ENCODE measurements at regions not wholly inside any gene's neighbourhood (a gene's known extent, or its start where the extent isn't known, plus 50 kb on each side); places are given as distances from the start of the nearest gene placed in this dataset.

GRCh38 chr4:58205446-58206235 is 1095.5 kb upstream of the IGFBP7 start:
- TF ChIP-seq PPARA (CRISPR knock-in tag; IDR thresholded peaks at IDR 0.05; ENCODE audit: borderline replicate concordance) (no peak), CSDC2 (CRISPR knock-in tag; IDR thresholded peaks at IDR 0.05) (no peak), SNAI2 (CRISPR knock-in tag; IDR thresholded peaks at IDR 0.05) (no peak), ISL1 (CRISPR knock-in tag; IDR thresholded peaks at IDR 0.05) (no peak), ZNF8 (CRISPR knock-in tag; IDR thresholded peaks at IDR 0.05) (no peak), ZC3H10 (CRISPR knock-in tag; IDR thresholded peaks at IDR 0.05) (no peak), ZFP30 (CRISPR knock-in tag; IDR thresholded peaks at IDR 0.05) (no peak)
- TF ChIP-seq, protein P1, sequence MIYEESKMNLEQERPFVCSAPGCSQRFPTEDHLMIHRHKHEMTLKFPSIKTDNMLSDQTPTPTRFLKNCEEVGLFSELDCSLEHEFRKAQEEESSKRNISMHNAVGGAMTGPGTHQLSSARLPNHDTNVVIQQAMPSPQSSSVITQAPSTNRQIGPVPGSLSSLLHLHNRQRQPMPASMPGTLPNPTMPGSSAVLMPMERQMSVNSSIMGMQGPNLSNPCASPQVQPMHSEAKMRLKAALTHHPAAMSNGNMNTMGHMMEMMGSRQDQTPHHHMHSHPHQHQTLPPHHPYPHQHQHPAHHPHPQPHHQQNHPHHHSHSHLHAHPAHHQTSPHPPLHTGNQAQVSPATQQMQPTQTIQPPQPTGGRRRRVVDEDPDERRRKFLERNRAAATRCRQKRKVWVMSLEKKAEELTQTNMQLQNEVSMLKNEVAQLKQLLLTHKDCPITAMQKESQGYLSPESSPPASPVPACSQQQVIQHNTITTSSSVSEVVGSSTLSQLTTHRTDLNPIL (CRISPR knock-in tag; IDR thresholded peaks at IDR 0.05; ENCODE audit: low read depth), result no peak
- ATAC-seq, result no peak

GRCh38 chr4:58192217-58192616 is 1082.0 kb upstream of the IGFBP7 start:
- TF ChIP-seq BACH2 (CRISPR knock-in tag; IDR thresholded peaks at IDR 0.05; ENCODE audit: borderline replicate concordance) (no peak), ZFP30 (CRISPR knock-in tag; IDR thresholded peaks at IDR 0.05) (no peak)
- no peak for ATAC-seq

DNA sequence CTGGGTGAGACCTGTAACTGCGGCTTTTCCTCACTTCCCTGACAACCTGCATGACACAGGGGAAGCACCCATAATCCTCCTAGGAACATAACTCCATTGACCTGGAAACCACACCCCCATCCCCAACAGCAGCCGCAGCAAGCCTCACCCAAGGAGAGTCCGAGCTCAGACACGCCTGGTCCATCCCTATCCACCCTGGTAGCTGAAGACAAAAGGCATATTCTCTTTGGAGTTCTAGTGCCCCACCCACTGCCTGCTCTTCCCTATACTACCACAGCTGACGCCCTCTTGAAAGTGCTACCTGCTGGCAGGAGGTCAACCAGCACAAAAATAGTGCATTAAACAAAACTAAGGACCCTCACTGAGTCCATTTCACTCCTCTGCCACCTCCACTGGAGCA is 1080.9 kb upstream of the IGFBP7 start:
- TF ChIP-seq BACH2 (CRISPR knock-in tag; IDR thresholded peaks at IDR 0.05; ENCODE audit: borderline replicate concordance), result no peak
- no peak for TF ChIP-seq RARB (CRISPR knock-in tag; IDR thresholded peaks at IDR 0.05)
- no peak for TF ChIP-seq OSR1 (CRISPR knock-in tag; IDR thresholded peaks at IDR 0.05)
- TF ChIP-seq, protein P1 (CRISPR knock-in tag; IDR thresholded peaks at IDR 0.05; ENCODE audit: low read depth), result no peak
- no peak for TF ChIP-seq ISL1 (CRISPR knock-in tag; IDR thresholded peaks at IDR 0.05)
- TF ChIP-seq ZFP30 (CRISPR knock-in tag; IDR thresholded peaks at IDR 0.05), result no peak
- no peak for ATAC-seq

DNA sequence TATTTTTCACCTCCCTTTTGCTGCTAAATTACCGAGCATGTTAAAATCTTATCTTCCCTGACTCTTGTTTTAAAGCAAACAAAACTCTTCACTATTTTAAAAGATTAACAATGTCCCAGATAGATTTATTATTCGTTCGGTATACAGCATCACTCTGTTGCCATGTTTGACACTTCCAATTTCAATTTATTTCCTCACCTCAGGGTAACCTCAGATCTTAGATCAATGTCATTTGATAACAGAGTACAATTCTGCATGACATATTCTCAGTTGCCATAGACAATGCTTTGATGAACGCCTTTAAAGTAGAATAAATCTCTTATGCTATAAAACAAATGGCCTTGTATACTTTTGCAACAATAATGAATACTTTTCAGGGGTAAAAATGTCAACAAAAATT is 1078.1 kb upstream of the IGFBP7 start:
- TF ChIP-seq, protein P2, sequence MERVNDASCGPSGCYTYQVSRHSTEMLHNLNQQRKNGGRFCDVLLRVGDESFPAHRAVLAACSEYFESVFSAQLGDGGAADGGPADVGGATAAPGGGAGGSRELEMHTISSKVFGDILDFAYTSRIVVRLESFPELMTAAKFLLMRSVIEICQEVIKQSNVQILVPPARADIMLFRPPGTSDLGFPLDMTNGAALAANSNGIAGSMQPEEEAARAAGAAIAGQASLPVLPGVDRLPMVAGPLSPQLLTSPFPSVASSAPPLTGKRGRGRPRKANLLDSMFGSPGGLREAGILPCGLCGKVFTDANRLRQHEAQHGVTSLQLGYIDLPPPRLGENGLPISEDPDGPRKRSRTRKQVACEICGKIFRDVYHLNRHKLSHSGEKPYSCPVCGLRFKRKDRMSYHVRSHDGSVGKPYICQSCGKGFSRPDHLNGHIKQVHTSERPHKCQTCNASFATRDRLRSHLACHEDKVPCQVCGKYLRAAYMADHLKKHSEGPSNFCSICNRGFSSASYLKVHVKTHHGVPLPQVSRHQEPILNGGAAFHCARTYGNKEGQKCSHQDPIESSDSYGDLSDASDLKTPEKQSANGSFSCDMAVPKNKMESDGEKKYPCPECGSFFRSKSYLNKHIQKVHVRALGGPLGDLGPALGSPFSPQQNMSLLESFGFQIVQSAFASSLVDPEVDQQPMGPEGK (CRISPR knock-in tag; IDR thresholded peaks at IDR 0.05; ENCODE audit: borderline replicate concordance), result no peak
- TF ChIP-seq TCF4 (CRISPR knock-in tag; IDR thresholded peaks at IDR 0.05; ENCODE audit: borderline replicate concordance), result no peak
- TF ChIP-seq TOX (CRISPR knock-in tag; IDR thresholded peaks at IDR 0.05; ENCODE audit: borderline replicate concordance), result no peak
- TF ChIP-seq POU6F1 (CRISPR knock-in tag; IDR thresholded peaks at IDR 0.05; ENCODE audit: borderline replicate concordance, low read depth), result no peak
- TF ChIP-seq RARB (CRISPR knock-in tag; IDR thresholded peaks at IDR 0.05), result no peak
- TF ChIP-seq ZFP3 (CRISPR knock-in tag; IDR thresholded peaks at IDR 0.05), result no peak
- TF ChIP-seq CSRNP3 (CRISPR knock-in tag; IDR thresholded peaks at IDR 0.05), result no peak

GRCh38 chr4:58175024-58175423 is 1064.8 kb upstream of the IGFBP7 start:
- no peak for ATAC-seq
- TF ChIP-seq ZC3H10 (CRISPR knock-in tag; IDR thresholded peaks at IDR 0.05), result no peak
- no peak for TF ChIP-seq TCF4 (CRISPR knock-in tag; IDR thresholded peaks at IDR 0.05; ENCODE audit: borderline replicate concordance)
- no peak for TF ChIP-seq ZFP30 (CRISPR knock-in tag; IDR thresholded peaks at IDR 0.05)
- TF ChIP-seq OSR1 (CRISPR knock-in tag; IDR thresholded peaks at IDR 0.05), result no peak
- TF ChIP-seq CSDC2 (CRISPR knock-in tag; IDR thresholded peaks at IDR 0.05), result no peak
- no peak for TF ChIP-seq CSRNP3 (CRISPR knock-in tag; IDR thresholded peaks at IDR 0.05)
- TF ChIP-seq, protein P2 (CRISPR knock-in tag; IDR thresholded peaks at IDR 0.05; ENCODE audit: borderline replicate concordance), result no peak
- no peak for TF ChIP-seq ESRRG (CRISPR knock-in tag; IDR thresholded peaks at IDR 0.05)
- TF ChIP-seq, protein P1 (CRISPR knock-in tag; IDR thresholded peaks at IDR 0.05; ENCODE audit: low read depth), result no peak
- no peak for TF ChIP-seq ZNF8 (CRISPR knock-in tag; IDR thresholded peaks at IDR 0.05)

More for the DNA sequence above, 1078.1 kb upstream of the IGFBP7 start:
- no peak for ATAC-seq

Data from SK-N-SH treated with all-trans-retinoic acid at 6 μM for 48 hours (cell line).